ENCODE measurements at regions not wholly inside any gene's neighbourhood (a gene's known extent, or its start where the extent isn't known, plus 50 kb on each side); places are given as distances from the start of the nearest gene placed in this dataset.

DNA sequence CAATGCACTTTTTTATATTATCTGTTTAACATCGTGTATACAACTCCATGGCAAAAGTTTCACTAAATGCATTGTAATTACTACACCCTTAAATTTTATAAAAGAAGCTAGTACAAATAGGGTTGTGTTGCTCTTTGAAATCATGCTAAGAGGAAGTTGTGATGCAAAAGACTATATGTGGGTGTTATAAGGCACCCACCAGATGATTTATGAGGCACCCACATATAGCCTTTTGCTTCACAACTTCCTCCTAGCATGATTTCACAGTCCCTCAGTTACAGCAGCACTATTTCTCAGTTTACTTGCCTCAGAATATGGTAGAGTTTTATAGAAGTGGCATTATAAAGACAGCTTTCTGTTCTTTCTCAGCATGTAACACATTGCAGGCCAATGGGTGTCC is 277.3 kb upstream of the DOK6 start:
- TF ChIP-seq, protein P1, sequence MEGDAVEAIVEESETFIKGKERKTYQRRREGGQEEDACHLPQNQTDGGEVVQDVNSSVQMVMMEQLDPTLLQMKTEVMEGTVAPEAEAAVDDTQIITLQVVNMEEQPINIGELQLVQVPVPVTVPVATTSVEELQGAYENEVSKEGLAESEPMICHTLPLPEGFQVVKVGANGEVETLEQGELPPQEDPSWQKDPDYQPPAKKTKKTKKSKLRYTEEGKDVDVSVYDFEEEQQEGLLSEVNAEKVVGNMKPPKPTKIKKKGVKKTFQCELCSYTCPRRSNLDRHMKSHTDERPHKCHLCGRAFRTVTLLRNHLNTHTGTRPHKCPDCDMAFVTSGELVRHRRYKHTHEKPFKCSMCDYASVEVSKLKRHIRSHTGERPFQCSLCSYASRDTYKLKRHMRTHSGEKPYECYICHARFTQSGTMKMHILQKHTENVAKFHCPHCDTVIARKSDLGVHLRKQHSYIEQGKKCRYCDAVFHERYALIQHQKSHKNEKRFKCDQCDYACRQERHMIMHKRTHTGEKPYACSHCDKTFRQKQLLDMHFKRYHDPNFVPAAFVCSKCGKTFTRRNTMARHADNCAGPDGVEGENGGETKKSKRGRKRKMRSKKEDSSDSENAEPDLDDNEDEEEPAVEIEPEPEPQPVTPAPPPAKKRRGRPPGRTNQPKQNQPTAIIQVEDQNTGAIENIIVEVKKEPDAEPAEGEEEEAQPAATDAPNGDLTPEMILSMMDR (conservative IDR thresholded peaks at IDR 0.05; ENCODE audit: low read length): no peak
- no peak for TF ChIP-seq EZH2phosphoT487 (IDR thresholded peaks at IDR 0.05; ENCODE audit: borderline replicate concordance, low read depth, low read length)
